ENCODE measurements at regions not wholly inside any gene's neighbourhood (a gene's known extent, or its start where the extent isn't known, plus 50 kb on each side); places are given as distances from the start of the nearest gene placed in this dataset.

- Histone ChIP-seq H3K27ac (ENCODE audit: low read depth, low read length) (no peak overlapping the region), H3K9ac (ENCODE audit: low read length) (no peak overlapping the region), H3K9me3 (ENCODE audit: control insufficient read depth, insufficient read depth, low read depth, low read length) (no peaks in the 10 kb centered on the region), H3K27me3 (ENCODE audit: control insufficient read depth, insufficient read depth, low read length) (no peaks in the 10 kb centered on the region), H3K4me1 (ENCODE audit: control insufficient read depth, insufficient read depth, low read length) (no peaks in the 10 kb centered on the region), H3K36me3 (ENCODE audit: control insufficient read depth, insufficient read depth, low read length) (no peaks in the 10 kb centered on the region), H3K4me3 (ENCODE audit: low read depth, low read length) (no peak overlapping the region)
These were observed 147.5 kb upstream of the PITX2 start for GRCh38 chr4:110770353-110770752.

GRCh38 chr4:110778521-110778920 is 155.6 kb upstream of the PITX2 start:
- Histone ChIP-seq H3K9ac (ENCODE audit: low read length) (no peak overlapping the region), H3K4me1 (ENCODE audit: control insufficient read depth, insufficient read depth, low read length) (no peaks in the 10 kb centered on the region), H3K27me3 (ENCODE audit: control insufficient read depth, insufficient read depth, low read length) (no peaks in the 10 kb centered on the region), H3K36me3 (ENCODE audit: control insufficient read depth, insufficient read depth, low read length) (no peaks in the 10 kb centered on the region), H3K9me3 (ENCODE audit: control insufficient read depth, insufficient read depth, low read depth, low read length) (no peaks in the 10 kb centered on the region), H3K27ac (ENCODE audit: low read depth, low read length) (no peak overlapping the region), H3K4me3 (ENCODE audit: low read depth, low read length) (no peak overlapping the region)

DNA sequence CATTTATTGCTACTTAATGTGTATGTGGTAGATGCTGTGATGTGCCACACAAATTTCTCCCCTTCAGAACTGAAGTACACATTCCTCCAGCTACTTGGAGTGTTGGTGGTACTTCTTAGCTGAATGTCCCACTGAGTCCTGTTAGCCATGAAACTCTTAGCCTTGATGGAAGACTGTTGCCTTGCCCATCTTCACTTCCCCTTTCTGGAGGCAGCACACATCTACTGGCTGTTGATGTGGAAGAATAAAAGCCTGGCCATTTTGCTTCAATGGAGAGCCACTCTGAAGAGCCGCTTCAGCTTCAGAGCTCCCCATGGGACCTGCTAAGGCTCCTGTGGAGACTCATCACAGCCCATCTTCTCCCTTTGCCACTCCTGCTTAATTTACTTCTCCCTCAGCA is 157.7 kb upstream of the PITX2 start:
- no peaks in the 10 kb centered on the region for H3K27me3 ChIP-seq (ENCODE audit: control insufficient read depth, insufficient read depth, low read length)
- H3K9ac ChIP-seq (ENCODE audit: low read length) = no peak overlapping the region
- H3K27ac ChIP-seq (ENCODE audit: low read depth, low read length) = no peak overlapping the region
- no peak overlapping the region for H3K4me3 ChIP-seq (ENCODE audit: low read depth, low read length)
- no peaks in the 10 kb centered on the region for H3K9me3 ChIP-seq (ENCODE audit: control insufficient read depth, insufficient read depth, low read depth, low read length)
- H3K36me3 ChIP-seq (ENCODE audit: control insufficient read depth, insufficient read depth, low read length) = no peaks in the 10 kb centered on the region
- no peaks in the 10 kb centered on the region for H3K4me1 ChIP-seq (ENCODE audit: control insufficient read depth, insufficient read depth, low read length)

DNA sequence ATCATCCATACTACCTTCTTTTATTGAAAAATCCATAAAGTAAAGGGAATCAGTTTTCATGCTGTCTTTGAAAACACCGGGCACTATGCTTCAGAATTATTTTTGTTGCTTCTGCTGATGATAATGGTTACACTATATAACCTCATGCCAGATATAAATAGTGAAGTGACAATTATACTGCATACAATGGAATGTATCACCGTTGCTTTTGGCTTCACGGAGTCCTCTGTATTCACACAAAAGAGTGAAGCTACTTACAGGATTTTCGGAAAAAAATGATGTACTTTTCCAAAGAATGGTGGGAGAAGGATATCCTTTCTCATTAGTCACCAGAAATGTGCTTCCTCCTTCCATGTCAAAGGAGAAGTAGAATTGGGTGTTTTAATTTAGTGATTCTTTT is 159.1 kb upstream of the PITX2 start:
- Histone ChIP-seq H3K4me1 (ENCODE audit: control insufficient read depth, insufficient read depth, low read length) (no peaks in the 10 kb centered on the region), H3K4me3 (ENCODE audit: low read depth, low read length) (no peak overlapping the region), H3K9me3 (ENCODE audit: control insufficient read depth, insufficient read depth, low read depth, low read length) (no peaks in the 10 kb centered on the region), H3K27me3 (ENCODE audit: control insufficient read depth, insufficient read depth, low read length) (no peaks in the 10 kb centered on the region), H3K36me3 (ENCODE audit: control insufficient read depth, insufficient read depth, low read length) (no peaks in the 10 kb centered on the region), H3K27ac (ENCODE audit: low read depth, low read length) (no peak overlapping the region), H3K9ac (ENCODE audit: low read length) (no peak overlapping the region)

DNA sequence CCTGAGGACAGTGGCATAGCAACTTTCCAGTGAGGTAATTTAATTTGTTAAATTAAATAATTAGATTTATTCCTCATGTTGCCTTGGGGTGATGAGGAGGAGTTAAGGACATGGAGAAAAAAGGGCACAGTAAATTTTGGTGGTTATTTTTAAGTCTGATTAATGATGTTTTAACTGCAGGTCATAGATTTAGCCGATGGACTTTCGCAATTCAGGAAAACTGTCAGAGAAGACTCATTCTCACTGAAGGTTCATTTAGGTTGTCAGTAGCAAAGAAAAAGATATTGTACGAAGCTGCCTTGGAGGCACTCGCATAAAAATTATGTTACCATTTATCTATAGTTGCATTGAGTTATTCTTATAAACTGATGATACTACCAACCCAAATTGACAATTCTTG is 164.2 kb upstream of the PITX2 start:
- H3K9ac ChIP-seq (ENCODE audit: low read length) = no peak overlapping the region
- no peak overlapping the region for H3K27ac ChIP-seq (ENCODE audit: low read depth, low read length)
- peaks cover 3% of the 10 kb centered on the region; the same call in 1 of the 2 replicates for H3K4me1 ChIP-seq (ENCODE audit: control insufficient read depth, insufficient read depth, low read length)
- H3K27me3 ChIP-seq (ENCODE audit: control insufficient read depth, insufficient read depth, low read length) = no peaks in the 10 kb centered on the region
- H3K4me3 ChIP-seq (ENCODE audit: low read depth, low read length) = no peak overlapping the region
- no peaks in the 10 kb centered on the region for H3K36me3 ChIP-seq (ENCODE audit: control insufficient read depth, insufficient read depth, low read length)
- no peaks in the 10 kb centered on the region for H3K9me3 ChIP-seq (ENCODE audit: control insufficient read depth, insufficient read depth, low read depth, low read length)

DNA sequence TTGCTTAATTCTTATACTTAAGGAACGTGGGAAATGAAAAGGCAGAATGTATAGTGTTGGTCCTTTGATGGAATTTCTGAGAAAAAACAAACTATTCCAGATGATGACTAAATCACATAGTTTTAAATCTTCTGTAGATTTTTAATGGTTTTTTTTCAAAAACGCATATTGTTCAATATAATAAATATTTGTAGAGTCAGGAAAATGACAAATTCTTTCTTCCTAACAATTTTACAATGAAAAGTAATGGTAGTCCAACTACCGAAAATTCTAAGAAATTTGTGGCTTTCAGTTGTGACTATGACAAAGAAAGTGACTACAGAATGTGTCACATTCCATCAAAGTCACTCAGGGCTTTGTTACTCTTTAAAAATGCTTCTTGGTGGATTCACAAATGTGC is 164.8 kb upstream of the PITX2 start:
- Histone ChIP-seq H3K27ac (ENCODE audit: low read depth, low read length) (no peak overlapping the region), H3K9ac (ENCODE audit: low read length) (no peak overlapping the region), H3K27me3 (ENCODE audit: control insufficient read depth, insufficient read depth, low read length) (no peaks in the 10 kb centered on the region), H3K4me3 (ENCODE audit: low read depth, low read length) (no peak overlapping the region), H3K4me1 (ENCODE audit: control insufficient read depth, insufficient read depth, low read length) (peaks cover 7% of the 10 kb centered on the region; the same call in 1 of the 2 replicates), H3K36me3 (ENCODE audit: control insufficient read depth, insufficient read depth, low read length) (no peaks in the 10 kb centered on the region), H3K9me3 (ENCODE audit: control insufficient read depth, insufficient read depth, low read depth, low read length) (no peaks in the 10 kb centered on the region)

DNA sequence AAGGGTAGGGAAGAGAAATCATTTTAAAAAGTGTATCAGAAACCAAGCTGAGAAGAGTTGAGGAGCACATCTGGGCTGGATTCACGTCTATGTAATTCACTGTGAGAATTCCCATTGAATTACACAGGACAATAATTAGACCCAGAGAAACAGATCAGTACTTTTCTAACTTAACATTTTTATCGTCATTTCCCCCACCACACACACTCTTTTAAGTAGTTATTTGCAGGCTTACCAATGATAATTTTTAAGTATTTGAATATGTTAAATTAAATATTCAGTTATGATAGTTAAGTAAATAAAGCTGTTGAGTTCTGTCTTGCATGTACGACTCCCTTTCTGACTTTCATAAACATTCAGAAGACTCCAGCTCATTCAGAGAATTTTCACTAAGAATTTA is 165.4 kb upstream of the PITX2 start:
- Histone ChIP-seq H3K36me3 (ENCODE audit: control insufficient read depth, insufficient read depth, low read length) (no peaks in the 10 kb centered on the region), H3K27ac (ENCODE audit: low read depth, low read length) (no peak overlapping the region), H3K27me3 (ENCODE audit: control insufficient read depth, insufficient read depth, low read length) (no peaks in the 10 kb centered on the region), H3K4me1 (ENCODE audit: control insufficient read depth, insufficient read depth, low read length) (peaks cover 9% of the 10 kb centered on the region), H3K9ac (ENCODE audit: low read length) (no peak overlapping the region), H3K9me3 (ENCODE audit: control insufficient read depth, insufficient read depth, low read depth, low read length) (no peaks in the 10 kb centered on the region), H3K4me3 (ENCODE audit: low read depth, low read length) (no peak overlapping the region)

DNA sequence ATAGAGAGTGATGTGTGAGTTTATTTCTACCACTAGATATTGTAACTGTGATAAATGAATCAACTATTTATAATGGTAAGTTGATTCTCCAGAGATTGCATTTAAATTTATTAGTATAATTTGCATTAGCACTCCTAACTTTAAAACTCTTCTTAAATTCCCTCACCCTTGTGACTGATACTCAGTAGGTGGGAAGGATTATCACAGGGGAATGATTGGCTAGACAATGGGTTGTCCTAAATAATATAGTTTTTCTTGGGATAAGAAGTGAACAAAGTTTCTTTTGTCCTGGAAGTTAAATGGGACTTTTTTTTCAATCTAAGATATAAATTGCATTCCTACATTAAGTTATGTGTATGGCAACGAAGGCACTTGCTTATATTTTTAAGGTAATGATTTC is 169.2 kb upstream of the PITX2 start:
- no peaks in the 10 kb centered on the region for H3K9me3 ChIP-seq (ENCODE audit: control insufficient read depth, insufficient read depth, low read depth, low read length)
- no peaks in the 10 kb centered on the region for H3K27me3 ChIP-seq (ENCODE audit: control insufficient read depth, insufficient read depth, low read length)
- no peak overlapping the region for H3K27ac ChIP-seq (ENCODE audit: low read depth, low read length)
- no peak overlapping the region for H3K9ac ChIP-seq (ENCODE audit: low read length)
- H3K4me3 ChIP-seq (ENCODE audit: low read depth, low read length) = no peak overlapping the region
- H3K36me3 ChIP-seq (ENCODE audit: control insufficient read depth, insufficient read depth, low read length) = no peaks in the 10 kb centered on the region
- H3K4me1 ChIP-seq (ENCODE audit: control insufficient read depth, insufficient read depth, low read length) = peaks cover 25% of the 10 kb centered on the region

DNA sequence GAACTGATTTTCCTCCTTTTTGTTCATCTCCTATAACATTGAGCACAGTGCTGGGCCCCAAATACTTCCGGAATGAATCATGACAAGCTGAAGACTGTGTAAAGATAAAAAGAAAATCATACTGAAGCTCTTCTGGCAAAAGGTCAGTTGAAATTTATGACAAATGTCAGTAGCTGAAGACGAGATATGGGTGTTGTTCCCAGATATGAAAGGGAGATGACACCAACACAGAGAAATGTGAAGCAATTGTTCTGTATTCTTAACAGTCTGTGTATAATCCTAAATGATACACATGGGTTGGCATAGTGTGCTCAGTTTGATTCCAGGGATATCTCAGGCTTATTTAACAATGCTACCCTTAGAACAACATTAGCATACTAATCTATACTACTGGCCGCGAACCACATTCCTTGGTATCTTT is 170.5 kb upstream of the PITX2 start:
- Histone ChIP-seq H3K4me3 (ENCODE audit: low read depth, low read length) (no peak overlapping the region), H3K9ac (ENCODE audit: low read length) (no peak overlapping the region), H3K36me3 (ENCODE audit: control insufficient read depth, insufficient read depth, low read length) (no peaks in the 10 kb centered on the region), H3K4me1 (ENCODE audit: control insufficient read depth, insufficient read depth, low read length) (peaks cover 25% of the 10 kb centered on the region), H3K9me3 (ENCODE audit: control insufficient read depth, insufficient read depth, low read depth, low read length) (no peaks in the 10 kb centered on the region), H3K27ac (ENCODE audit: low read depth, low read length) (no peak overlapping the region), H3K27me3 (ENCODE audit: control insufficient read depth, insufficient read depth, low read length) (no peaks in the 10 kb centered on the region)

DNA sequence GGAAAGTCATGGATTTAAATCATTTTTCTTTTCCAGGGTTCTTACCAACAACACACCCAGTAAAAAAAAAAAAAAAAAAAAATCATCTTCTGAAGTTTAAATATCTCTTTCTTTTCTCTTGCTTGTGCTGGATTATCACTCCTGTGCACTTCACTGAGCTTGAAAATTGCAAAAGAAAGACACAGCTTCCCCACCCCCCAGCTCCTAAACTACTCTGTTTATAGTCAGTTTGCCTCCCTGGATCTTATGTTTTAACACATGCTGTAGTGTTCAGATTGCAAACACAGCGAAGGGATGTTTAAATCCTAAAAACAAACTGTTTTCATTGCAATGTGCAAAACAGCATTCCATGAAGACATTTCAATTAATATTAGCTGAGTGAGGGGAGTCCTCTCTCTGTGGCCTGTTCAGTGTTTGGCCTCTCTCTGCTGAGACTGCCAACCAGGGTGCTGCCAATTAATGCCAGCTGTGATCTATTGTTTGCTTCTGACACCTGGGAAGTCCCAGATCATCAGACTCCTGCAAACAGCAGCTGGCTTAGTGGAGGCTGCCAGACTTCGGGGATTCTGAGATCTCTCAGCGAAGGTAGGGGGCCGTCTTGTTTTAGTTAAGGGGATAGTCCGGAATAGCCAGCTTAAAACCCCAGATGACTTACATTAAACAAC is 171.1 kb upstream of the PITX2 start:
- H3K27ac ChIP-seq (ENCODE audit: low read depth, low read length) = no peak overlapping the region; the same call in 1 of the 2 replicates
- peaks cover 25% of the 10 kb centered on the region for H3K4me1 ChIP-seq (ENCODE audit: control insufficient read depth, insufficient read depth, low read length)
- no peaks in the 10 kb centered on the region for H3K27me3 ChIP-seq (ENCODE audit: control insufficient read depth, insufficient read depth, low read length)
- no peaks in the 10 kb centered on the region for H3K9me3 ChIP-seq (ENCODE audit: control insufficient read depth, insufficient read depth, low read depth, low read length)
- H3K4me3 ChIP-seq (ENCODE audit: low read depth, low read length) = no peak overlapping the region
- no peaks in the 10 kb centered on the region for H3K36me3 ChIP-seq (ENCODE audit: control insufficient read depth, insufficient read depth, low read length)
- H3K9ac ChIP-seq (ENCODE audit: low read length) = no peak overlapping the region

DNA sequence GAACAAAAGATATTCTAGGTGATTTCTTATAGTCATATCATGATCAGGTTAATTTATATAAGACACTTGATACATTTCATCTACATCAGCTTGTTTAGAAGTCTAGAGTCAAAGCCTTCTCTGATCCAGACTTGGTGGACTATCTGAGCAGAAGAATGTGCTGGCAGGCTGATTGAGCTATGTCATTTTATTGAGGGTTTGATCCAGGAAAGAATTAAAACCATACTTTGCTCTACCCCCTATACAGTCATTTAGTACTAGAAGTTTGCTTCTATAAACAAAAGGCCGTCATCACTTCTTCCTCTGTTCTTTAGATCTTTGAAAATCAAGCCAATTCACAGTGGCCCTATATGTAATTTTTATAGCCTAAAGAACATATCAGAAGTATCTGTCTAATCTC is 173.1 kb upstream of the PITX2 start:
- no peaks in the 10 kb centered on the region for H3K27me3 ChIP-seq (ENCODE audit: control insufficient read depth, insufficient read depth, low read length)
- no peak overlapping the region for H3K4me3 ChIP-seq (ENCODE audit: low read depth, low read length)
- no peak overlapping the region for H3K27ac ChIP-seq (ENCODE audit: low read depth, low read length)
- H3K9ac ChIP-seq (ENCODE audit: low read length) = no peak overlapping the region
- H3K9me3 ChIP-seq (ENCODE audit: control insufficient read depth, insufficient read depth, low read depth, low read length) = no peaks in the 10 kb centered on the region
- H3K4me1 ChIP-seq (ENCODE audit: control insufficient read depth, insufficient read depth, low read length) = peaks cover 25% of the 10 kb centered on the region
- no peaks in the 10 kb centered on the region for H3K36me3 ChIP-seq (ENCODE audit: control insufficient read depth, insufficient read depth, low read length)

- no peak overlapping the region for H3K27ac ChIP-seq (ENCODE audit: low read depth, low read length)
- no peaks in the 10 kb centered on the region for H3K9me3 ChIP-seq (ENCODE audit: control insufficient read depth, insufficient read depth, low read depth, low read length)
- no peaks in the 10 kb centered on the region for H3K36me3 ChIP-seq (ENCODE audit: control insufficient read depth, insufficient read depth, low read length)
- no peak overlapping the region for H3K9ac ChIP-seq (ENCODE audit: low read length)
- H3K27me3 ChIP-seq (ENCODE audit: control insufficient read depth, insufficient read depth, low read length) = no peaks in the 10 kb centered on the region
- peaks cover 18% of the 10 kb centered on the region for H3K4me1 ChIP-seq (ENCODE audit: control insufficient read depth, insufficient read depth, low read length)
- H3K4me3 ChIP-seq (ENCODE audit: low read depth, low read length) = no peak overlapping the region
These were observed 174.6 kb upstream of the PITX2 start for GRCh38 chr4:110797486-110797885.
